Type B pancreatic cell (in vitro differentiated cells): ENCODE measurements at regions not wholly inside any gene's neighbourhood (a gene's known extent, or its start where the extent isn't known, plus 50 kb on each side); places are given as distances from the start of the nearest gene placed in this dataset.

Experiments used
- DNase-seq: peaks from one replicate; pipeline ENCODE4 v3.0.0; 2021; ENCODE audit warnings: mixed read lengths; ENCODE audit not compliant: unreplicated experiment; ENCODE audit errors: extremely low spot score
- H3K27ac Mint-ChIP-seq: 2 replicates; pipeline ENCODE4 v1.8.0; 2021; ENCODE audit warnings: mild to moderate bottlenecking, mixed read lengths
- H3K27me3 Mint-ChIP-seq: 2 replicates; pipeline ENCODE4 v1.8.0; 2021; ENCODE audit warnings: mixed read lengths
- H3K36me3 Mint-ChIP-seq: 2 replicates; pipeline ENCODE4 v1.8.0; 2021; ENCODE audit warnings: mixed read lengths
- H3K4me1 Mint-ChIP-seq: one replicate; pipeline ENCODE4 v1.8.0; 2021; ENCODE audit warnings: mixed read lengths; ENCODE audit not compliant: unreplicated experiment
- H3K4me3 Mint-ChIP-seq: 2 replicates; pipeline ENCODE4 v1.8.0; 2021; ENCODE audit warnings: mild to moderate bottlenecking, mixed read lengths
- H3K9me3 Mint-ChIP-seq: 2 replicates; pipeline ENCODE4 v1.8.0; 2021; ENCODE audit warnings: mixed read lengths
- TF ChIP-seq, protein P1 (sequence below): fragments of 200-600 bp; sonication (generic); conservative IDR thresholded peaks from 2 replicates; pipeline ENCODE4 v1.5.0; 2021; ENCODE audit warnings: antibody characterized with exemption, mild to moderate bottlenecking

- H3K27ac Mint-ChIP-seq, result no peak overlapping the region
- H3K4me3 Mint-ChIP-seq, result no peak overlapping the region
Measured at GRCh38 chr2:190810981-190811587, 69.5 kb upstream of the GLS start.

DNA sequence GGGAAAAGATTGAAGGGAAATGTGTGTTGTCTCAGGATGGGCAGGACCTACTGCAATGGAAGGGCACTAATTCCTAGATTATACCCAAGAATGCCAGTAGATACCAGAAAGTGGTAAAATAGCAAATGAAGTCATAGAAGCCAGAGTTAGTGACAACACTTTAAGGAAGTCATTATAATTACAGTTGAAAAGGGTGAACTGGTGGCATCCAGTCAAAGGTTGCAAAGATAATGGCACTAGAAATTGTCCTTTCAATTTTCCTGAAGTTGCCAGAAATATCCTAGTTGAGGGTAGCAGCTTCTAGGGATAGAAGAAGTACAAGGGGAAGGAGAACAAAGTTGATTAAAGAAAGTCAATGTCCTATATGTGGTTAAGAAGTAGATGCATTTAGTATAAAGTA lies 68.8 kb upstream of the GLS start:
- Mint-ChIP-seq H3K27me3 (no peaks in the 10 kb centered on the region), H3K27ac (no peak overlapping the region), H3K4me1 (no peaks in the 10 kb centered on the region), H3K4me3 (no peak overlapping the region), H3K36me3 (no peaks in the 10 kb centered on the region), H3K9me3 (peaks cover 5% of the 10 kb centered on the region)
- TF ChIP-seq, protein P1, sequence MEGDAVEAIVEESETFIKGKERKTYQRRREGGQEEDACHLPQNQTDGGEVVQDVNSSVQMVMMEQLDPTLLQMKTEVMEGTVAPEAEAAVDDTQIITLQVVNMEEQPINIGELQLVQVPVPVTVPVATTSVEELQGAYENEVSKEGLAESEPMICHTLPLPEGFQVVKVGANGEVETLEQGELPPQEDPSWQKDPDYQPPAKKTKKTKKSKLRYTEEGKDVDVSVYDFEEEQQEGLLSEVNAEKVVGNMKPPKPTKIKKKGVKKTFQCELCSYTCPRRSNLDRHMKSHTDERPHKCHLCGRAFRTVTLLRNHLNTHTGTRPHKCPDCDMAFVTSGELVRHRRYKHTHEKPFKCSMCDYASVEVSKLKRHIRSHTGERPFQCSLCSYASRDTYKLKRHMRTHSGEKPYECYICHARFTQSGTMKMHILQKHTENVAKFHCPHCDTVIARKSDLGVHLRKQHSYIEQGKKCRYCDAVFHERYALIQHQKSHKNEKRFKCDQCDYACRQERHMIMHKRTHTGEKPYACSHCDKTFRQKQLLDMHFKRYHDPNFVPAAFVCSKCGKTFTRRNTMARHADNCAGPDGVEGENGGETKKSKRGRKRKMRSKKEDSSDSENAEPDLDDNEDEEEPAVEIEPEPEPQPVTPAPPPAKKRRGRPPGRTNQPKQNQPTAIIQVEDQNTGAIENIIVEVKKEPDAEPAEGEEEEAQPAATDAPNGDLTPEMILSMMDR, result no peak
- DNase-seq, result no peak

More at GRCh38 chr2:190810981-190811587, 69.5 kb upstream of the GLS start:
- Mint-ChIP-seq H3K4me1 (no peaks in the 10 kb centered on the region), H3K27me3 (no peaks in the 10 kb centered on the region), H3K36me3 (no peaks in the 10 kb centered on the region), H3K9me3 (peaks cover under 1% of the 10 kb centered on the region)
- TF ChIP-seq, protein P1, result no peak
- DNase-seq, result no peak

- Mint-ChIP-seq H3K27me3 (no peaks in the 10 kb centered on the region), H3K4me1 (no peaks in the 10 kb centered on the region), H3K9me3 (peaks cover 9% of the 10 kb centered on the region), H3K4me3 (no peak overlapping the region), H3K27ac (no peak overlapping the region), H3K36me3 (no peaks in the 10 kb centered on the region)
- TF ChIP-seq, protein P1, result no peak
- DNase-seq, result no peak
Measured at GRCh38 chr2:190812506-190813294, 67.9 kb upstream of the GLS start.

GRCh38 chr2:190815226-190815625 lies 65.4 kb upstream of the GLS start:
- Mint-ChIP-seq H3K27me3 (no peaks in the 10 kb centered on the region), H3K9me3 (peaks cover 9% of the 10 kb centered on the region), H3K4me3 (no peak overlapping the region), H3K36me3 (no peaks in the 10 kb centered on the region), H3K4me1 (peaks cover 6% of the 10 kb centered on the region), H3K27ac (no peak overlapping the region)
- no peak for DNase-seq
- TF ChIP-seq, protein P1, result no peak

DNA sequence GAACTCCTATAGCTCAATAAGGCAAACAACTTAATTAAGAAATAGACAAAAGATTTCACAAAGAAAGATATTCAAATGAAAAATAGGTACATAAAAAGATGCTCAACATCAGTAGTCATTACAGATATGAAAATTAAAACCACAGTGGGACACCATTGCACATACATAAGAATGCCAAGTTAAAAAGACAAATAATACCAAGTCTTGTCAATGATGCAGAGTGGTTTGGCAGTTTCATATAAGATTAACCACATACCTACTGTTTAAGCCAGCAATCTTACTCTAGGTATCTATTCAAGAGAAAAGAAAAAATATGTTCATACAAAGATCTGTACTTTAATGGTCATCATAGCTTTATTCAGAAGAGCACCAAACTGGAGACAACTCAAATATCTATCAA lies 63.5 kb upstream of the GLS start:
- Mint-ChIP-seq H3K27ac (no peak overlapping the region), H3K4me3 (no peak overlapping the region), H3K36me3 (no peaks in the 10 kb centered on the region), H3K27me3 (no peaks in the 10 kb centered on the region), H3K4me1 (peaks cover 12% of the 10 kb centered on the region), H3K9me3 (peaks cover 9% of the 10 kb centered on the region)
- no peak for DNase-seq
- TF ChIP-seq, protein P1, result no peak
